Right ventricle myocardium superior (tissue), 1 donor: ENCODE measurements at regions not wholly inside any gene's neighbourhood (a gene's known extent, or its start where the extent isn't known, plus 50 kb on each side); places are given as distances from the start of the nearest gene placed in this dataset.
A peak's percentile ranks its signal among the peaks of the same experiment; 100 is the strongest.
"Not testable (repeated sequence)": the region's sequence is repeated elsewhere in the genome, so short reads cannot be mapped to it uniquely, and the experiment has no call there.

Source experiments
- ATAC-seq: fragments of 200-7000 bp; cut with Tn5 transposase; one replicate; pipeline ENCODE4 v1.9.1; 2020; ENCODE audit warnings: mild to moderate bottlenecking; ENCODE audit not compliant: poor library complexity
- DNase-seq: peaks from one replicate; pipeline ENCODE4 v3.0.0-alpha.2; 2020
- intact Hi-C: fragments of 100-400 bp; cut with DNase I; formaldehyde crosslinking; loops from one replicate; pipeline ENCODE4 v1.11.2; 2022
- donor health status: DM: no; HTN: yes; CAD: no; lungs with severe emphysema.

DNA sequence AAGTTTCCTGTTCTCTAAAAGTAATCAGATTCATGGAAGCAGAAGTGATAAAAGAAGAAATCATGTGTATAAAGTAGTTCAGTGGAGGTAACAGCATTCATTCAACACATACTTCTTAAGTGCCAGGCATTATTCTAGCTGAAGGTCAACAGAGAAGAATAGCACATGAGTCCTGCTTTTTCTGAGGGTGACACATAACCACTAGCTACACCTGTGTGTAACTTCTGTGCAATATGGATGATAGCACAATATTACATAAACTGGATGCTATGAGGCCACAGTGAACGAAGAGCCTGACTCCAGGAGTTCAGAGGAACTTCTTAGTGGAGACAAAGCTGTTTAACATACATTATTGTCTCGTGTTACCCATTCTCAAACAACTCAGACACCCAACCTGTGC lies 114.3 kb upstream of the PCED1B start:
- no peak for DNase-seq
- peak; percentile 22 for ATAC-seq
- intact Hi-C loops = no loop called here

DNA sequence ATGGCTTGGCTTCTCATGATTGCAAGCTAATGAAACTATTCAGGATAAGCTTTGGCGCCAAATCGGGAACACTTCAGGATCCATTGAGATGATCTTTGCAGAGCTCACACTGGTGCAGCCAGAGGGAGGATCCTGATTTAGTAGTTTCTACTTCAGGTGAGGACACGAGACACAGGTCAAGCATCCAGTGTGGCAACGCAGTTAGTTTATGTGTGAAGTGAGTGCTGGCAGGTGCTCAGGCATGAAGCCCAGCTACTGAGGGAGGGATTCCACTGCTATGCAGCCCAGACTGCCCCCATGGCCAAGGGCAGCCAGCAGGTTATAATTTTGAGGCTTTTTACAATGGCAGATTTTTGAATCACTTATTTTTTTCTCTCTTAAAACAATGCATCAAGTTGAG lies 113.5 kb upstream of the PCED1B start:
- ATAC-seq (peak; percentile 80), DNase-seq (peak; percentile 70)
- intact Hi-C loops = no loop called here

DNA sequence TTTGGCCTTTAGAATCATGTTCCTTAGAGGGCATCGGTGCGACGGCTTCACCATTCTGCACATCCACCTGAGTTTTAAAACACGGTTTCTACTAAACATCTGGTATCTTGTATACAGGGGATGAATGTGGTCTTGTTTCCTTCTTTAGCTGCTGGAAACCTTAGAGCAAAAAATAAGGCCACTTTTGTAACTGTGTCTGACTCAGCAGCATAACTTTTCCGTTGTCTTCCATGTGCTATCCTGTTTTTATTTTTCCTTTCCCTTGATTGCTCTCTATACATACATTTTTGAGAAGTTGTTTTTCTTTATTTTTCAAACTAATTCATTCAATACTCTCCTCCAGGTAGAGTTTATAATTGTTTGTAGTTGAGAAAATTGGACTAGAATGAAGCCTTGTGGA lies 108.8 kb upstream of the PCED1B start:
- intact Hi-C loops = no loop called here
- ATAC-seq (no peak), DNase-seq (no peak)

DNA sequence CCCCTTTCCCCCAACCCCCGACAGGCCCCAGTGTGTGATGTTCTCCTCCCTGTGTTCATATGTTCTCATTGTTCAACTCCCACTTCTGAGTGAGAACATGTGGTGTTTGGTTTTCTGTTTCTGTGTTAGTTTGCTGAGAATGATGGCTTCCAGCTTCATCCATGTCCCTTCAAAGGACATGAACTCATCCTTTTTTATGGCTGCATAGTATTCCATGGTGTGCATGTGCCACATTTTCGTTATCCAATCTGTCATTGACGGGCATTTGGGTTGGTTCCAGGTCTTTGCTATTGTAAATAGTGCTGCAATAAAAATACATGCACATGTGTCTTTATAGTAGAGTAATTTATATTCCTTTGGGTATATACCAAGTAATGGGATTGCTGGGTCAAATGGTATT lies 105.5 kb upstream of the PCED1B start:
- ATAC-seq, intact Hi-C loops, DNase-seq: not testable (repeated sequence)

DNA sequence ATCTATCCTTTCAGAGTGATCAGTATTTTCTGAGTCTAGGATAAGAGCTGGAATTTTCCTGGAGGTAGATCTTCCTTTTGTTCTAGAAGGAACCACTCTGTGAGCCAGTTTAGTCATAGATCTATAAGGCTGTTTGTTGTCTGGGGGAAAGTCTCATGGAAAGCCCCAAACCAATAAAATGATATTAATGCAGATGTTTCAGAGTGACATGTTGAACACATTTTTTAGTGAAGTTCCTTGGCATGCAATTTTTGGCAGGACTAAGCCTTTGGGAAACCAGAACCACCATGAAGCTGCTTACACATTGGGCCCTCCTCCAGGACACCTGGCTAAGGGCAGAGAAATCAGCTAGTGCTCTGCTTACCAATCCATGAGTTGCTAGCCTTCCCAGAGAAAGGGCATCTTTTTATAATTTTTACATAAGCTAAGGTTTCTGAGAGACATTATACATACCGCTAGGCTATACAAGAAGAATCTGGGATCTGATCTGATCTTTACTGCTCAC lies 101.5 kb upstream of the PCED1B start:
- ATAC-seq = no peak
- intact Hi-C loops = no loop called here
- DNase-seq = no peak

DNA sequence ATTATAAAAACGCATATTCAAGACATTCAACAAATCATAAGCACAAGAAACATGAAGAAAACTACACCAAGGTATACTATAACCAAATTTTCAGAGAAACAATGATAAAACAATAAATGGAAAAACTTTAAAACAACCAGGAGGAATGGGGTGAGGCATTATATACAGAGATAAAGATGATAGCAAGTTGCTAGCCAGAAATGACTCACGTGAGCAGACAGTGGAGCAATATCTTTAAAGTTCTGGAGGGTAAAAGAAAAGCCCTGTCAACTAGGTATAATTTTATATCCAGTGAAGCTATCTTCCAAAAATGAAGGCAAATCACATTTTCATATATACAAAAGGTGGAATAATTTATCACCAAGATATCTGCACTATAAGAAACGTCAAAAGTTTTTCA lies 97.8 kb upstream of the PCED1B start:
- no peak for DNase-seq
- intact Hi-C loops = no loop called here
- no peak for ATAC-seq

DNA sequence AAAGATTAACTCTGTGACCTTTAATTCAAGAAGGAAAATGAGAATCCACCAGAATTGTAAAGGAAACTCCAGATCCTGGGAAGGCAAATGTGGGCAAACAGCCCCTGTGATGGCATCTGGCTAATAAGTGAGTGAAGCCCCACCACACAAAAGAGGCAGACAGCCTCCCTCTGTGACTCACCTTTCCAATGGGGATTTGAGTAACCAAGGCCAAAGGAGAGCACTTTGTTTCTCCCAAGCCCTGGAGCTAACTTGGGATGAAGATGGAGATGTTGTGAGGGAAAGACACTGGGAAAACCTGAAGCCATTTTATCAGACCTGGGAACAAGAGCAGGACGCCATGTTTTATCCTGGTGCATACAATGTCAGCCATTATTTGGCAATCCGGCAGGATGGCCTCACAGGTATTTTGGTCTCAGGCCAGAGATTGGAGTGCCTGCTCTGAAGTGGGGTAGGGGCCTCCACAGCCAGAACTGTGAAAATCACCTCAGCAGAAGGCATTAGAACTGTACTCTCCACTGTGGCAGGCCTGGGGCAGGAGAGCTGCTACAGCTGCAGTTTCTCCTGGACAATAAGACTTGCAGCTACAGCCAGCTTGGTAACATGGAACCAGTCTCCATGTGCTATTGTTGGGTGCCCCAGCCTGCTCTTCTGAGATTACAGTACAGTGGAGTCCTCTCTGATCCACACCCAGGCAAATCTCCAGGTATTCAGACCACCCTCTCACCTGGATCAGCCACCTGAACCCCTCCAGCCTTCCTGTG lies 96.6 kb upstream of the PCED1B start:
- intact Hi-C loops = no loop called here
- no peak for DNase-seq
- ATAC-seq = peak; percentile 18

DNA sequence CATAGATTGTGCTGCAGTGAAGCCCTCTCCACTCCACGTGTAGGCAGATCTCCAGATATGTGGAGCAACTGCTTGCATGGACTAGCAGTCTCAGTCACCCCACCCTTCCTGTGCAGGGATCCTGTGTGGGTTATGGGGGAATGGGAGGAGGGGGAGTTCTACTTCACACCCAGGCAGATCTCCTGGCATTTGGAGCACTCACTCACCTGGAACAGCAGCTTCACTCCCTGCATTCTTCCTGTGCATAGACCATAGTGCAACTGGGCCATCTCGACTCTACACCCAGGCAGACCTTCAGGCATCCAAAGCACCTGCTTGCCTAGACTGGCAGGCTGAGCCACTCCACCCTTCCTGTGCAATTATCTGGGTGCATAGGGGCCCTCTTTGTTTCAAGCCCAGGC lies 96.0 kb upstream of the PCED1B start:
- DNase-seq = no peak
- intact Hi-C loops = no loop called here
- peak; percentile 29 for ATAC-seq

DNA sequence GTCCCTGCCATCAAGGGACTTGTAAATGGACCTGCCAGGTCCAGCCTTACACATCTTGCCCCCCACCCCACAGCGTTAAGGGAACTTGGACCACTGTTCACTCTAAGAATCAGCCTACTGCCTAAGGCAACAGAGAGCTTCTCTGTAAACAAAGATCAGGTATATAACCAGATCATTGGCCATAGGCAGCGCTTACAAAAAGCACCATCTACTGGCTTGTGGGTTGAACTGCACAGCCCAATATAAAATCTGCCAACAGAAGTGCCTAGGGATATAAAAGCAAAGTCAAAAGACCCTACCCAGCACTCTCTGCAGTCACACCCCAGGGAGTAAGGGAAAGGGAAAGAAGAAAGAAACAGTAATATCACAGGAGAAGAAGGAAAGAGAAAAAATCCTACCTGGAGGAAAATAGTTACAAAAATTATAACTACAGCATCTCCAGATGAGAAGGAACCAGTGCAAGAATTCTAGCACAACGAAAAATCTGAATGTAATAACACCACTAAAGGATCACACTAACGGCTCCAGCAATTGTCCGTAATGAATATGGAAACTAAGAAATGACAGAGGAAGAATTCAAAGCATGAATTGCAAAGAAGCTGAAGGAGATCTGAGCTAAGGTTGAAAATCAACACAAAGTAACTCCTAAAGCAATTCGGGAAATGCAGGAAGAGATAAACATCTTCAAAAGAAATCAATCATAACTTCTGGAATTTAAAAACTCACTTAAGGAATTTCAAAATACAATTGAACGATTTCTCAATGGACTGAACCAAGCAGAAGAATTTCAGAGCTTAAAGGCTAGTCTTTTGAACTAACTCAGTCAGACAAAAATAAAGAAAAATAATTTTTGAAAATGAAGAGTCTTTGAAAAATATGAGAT lies 95.2 kb upstream of the PCED1B start:
- intact Hi-C loops = no loop called here
- ATAC-seq (peak; percentile 92), DNase-seq (no peak)

DNA sequence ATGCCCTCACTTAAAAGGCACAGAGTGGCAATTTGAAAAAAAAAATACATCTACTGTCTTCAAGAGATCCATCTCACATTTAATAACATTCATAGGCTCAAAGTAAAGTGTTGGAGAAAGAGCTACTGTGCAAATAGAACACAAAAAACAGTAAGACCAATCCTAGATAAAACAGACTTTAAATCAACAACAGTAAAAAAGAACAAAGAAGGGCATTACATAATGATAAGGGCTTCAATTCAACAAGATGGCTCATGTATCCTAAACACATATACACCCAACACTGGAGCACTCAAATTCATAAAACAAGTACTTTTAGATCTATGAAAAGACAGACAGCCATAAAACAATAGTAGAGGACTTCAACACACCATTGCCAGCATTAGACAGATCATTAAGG lies 93.6 kb upstream of the PCED1B start:
- ATAC-seq (no peak), DNase-seq (no peak)
- intact Hi-C loops = no loop called here

DNA sequence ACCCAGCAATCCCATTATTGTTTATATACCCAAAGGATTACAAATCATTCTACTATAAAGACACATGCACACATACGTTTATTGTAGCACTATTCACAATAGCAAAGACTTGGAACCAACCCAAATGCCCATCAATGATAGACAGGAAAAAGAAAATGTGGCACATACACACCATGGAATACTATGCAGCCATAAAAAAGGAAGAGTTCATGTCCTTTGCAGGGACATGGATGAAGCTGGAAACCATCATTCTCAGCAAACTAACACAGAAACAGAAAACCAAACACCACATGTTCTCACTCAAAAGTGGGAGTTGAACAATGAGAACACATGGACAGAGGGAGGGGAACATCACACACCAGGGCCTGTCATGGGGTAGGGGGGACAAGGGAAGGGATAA lies 91.3 kb upstream of the PCED1B start:
- intact Hi-C loops, DNase-seq, ATAC-seq: not testable (repeated sequence)

DNA sequence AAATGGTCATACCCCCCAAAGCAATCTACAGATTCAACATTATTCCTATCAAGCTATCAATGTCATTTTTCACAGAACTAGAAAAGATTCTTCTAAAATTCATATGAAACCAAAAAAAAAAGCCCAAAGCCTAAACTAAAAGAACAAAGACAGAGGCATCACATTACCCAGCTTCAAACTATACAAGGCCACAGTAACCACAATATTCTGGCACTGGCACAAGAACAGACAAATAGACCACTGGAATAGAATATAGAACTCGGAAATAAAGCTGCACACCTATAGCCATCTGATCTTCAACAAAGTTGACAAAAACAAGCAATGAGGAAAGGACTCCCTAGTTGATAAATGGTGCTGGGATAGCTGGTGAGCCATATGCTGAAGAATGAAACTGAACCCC lies 89.2 kb upstream of the PCED1B start:
- DNase-seq (no peak), ATAC-seq (no peak)
- intact Hi-C loops = no loop called here

DNA sequence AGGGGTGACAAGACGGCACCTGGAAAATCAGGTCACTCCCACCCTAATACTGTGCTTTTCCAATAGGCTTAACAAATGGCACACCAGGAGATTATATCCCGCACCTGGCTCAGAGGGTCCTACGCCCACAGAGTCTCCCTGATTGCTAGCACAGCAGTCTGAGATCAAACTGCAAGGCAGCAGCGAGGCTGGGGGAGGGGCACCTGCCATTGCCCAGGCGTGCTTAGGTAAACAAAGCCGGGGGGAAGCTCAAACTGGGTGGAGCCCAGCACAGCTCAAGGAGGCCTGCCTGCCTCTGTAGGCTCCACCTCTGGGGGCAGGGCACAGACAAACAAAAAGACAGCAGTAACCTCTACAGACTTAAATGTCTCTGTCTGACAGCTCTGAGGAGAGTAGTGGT lies 87.4 kb upstream of the PCED1B start:
- DNase-seq, intact Hi-C loops, ATAC-seq: not testable (repeated sequence)

DNA sequence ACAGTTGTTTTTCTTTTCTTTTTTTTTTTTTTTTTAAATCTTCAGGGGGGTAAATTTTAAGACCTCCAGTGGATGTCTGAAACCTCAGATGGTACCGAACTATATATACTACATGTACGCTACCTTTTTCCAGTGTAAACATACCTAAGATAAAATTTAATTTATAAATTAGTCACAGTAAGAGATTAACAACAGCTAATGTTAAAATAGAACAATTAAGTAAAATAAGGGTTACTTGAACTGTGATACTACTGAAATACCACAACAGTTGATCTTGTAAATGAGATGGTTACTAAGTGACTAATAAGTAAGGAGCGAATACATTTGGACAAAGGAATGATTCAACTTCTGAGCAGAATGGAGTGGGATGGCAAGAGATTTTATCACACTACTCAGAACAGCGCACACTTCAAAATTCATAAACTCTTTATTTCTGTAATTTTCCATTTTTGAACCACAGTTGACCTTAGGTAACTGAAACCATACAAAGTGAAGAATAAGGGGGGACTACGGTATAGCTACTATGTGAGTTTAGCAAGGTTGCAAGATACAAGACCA lies 80.5 kb upstream of the PCED1B start:
- intact Hi-C loops = no loop called here
- DNase-seq (no peak), ATAC-seq (no peak)

DNA sequence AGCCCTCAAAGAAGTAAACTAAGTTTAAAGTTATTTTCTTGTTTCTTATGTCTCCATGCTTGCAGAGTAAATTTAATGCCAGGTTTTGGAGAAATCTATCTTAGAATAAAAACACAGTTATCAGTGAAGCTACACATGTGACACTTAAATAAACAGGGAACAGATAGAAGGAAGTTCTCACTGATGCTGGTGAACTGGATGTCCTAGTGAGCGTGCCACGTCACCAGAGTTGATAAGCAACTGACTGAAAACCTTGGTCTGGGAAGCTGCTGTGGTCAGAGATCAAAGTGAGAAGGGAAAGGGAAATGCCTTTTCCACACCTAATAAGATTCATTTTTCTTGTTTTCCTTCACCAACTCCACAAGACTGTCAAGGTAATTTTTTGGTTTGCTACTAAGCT lies 74.8 kb upstream of the PCED1B start:
- ATAC-seq (no peak), DNase-seq (no peak)
- intact Hi-C loops = no loop called here

DNA sequence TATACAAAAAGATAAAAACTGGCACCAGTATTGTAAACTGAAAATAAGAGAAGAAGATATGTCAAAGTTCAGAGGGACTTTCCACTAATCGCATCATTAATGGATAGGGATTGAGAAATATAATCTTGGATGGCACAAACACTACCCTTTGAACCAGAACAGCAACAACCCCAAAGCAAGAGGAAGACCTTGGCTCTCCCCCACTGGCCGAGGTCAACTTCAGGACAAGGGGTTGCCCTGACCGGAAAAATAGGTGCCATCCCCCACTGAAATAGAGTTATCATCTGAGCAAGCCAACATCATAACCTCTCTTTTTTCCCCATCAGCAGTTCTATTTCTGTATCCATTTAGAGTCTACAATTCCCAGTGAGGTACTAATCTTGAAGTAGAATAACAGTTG lies 72.4 kb upstream of the PCED1B start:
- DNase-seq (no peak), ATAC-seq (no peak)
- intact Hi-C loops = no loop called here

DNA sequence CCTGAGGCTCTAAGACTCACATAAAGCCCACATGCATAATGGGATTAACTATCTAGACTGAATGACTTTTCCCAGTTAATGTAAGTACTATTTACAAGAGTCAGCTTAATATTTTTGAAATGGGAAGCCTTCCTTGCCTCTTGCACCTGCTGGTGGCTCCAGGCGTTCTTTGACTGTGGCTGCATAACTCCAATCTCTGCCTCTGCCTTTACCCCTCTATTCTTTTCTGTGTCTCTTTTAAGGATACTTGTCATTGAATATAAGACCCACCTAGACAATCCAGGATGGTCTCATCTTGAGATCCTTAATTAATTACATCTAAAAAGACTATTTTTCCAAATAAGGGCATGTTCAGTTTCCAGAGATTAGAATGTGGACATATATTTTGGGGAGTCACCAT lies 66.9 kb upstream of the PCED1B start:
- no peak for ATAC-seq
- intact Hi-C loops = loop anchor here (10.0 kb wide), 1 partner anchor 338 kb away; no protein-coding TSS in a partner anchor
- DNase-seq = no peak

DNA sequence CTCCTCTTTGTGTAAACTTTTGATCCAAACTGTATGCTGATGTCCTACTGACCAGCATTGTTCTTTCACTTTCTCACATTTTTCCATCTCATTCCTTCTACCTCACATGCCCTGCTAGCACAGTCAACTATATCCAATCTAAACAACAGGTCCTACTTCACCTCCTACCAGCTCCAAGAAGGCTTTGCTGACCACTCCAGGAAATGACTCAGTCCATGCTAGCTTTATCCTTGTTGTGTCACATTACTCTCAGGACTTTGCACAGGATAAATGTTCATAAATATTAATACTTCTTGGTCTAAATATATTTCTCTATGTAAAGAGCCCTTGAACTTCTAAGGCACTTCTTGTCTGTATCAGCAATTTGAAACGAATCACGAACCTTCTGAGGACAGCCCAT lies 64.9 kb upstream of the PCED1B start:
- no peak for DNase-seq
- no peak for ATAC-seq
- intact Hi-C loops = loop anchor here (10.0 kb wide), 1 partner anchor 340 kb away; no protein-coding TSS in a partner anchor

DNA sequence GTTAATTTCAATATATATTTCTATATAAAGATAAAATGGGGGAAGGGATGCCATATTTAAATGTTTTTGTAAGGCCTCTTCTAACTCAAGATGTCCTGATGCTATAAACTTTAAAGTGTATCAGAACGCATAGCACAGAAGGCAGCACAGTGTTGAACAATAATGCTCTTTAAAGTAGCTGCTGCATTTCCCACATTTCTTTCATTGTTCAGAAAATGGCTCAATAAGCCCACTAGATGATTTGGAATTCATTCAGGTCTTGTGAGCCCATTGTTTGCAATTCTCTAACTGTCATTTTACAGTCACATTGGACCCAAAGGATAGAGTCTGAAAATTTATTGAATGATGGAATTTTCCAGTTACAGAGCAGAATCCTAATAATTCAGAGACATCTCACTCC lies 64.0 kb upstream of the PCED1B start:
- DNase-seq (no peak), ATAC-seq (no peak)
- intact Hi-C loops = loop anchor here (10.0 kb wide), 1 partner anchor 341 kb away; no protein-coding TSS in a partner anchor
